ENCODE measurements at regions not wholly inside any gene's neighbourhood (a gene's known extent, or its start where the extent isn't known, plus 50 kb on each side); places are given as distances from the start of the nearest gene placed in this dataset.

DNA sequence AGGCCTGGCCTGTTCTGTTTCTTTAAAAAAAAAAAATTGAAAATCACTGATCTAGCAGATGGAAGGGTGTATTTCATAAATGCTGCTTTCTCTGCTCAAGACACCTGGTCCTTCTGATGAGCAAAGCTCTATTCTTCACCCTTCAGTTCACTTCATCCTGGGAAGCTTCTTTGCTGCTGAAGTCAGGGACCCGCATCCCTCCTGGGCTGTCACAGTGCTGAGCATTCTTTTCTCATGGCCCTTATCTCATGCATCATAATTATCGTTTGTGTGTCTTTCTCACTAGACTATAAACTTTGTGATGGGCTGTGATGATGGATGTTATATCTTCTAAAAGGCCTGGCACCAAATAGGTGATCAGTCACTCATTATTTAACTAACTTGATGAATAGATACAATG, 461.0 kb downstream of the GADD45G start:
- TF ChIP-seq, protein P1, sequence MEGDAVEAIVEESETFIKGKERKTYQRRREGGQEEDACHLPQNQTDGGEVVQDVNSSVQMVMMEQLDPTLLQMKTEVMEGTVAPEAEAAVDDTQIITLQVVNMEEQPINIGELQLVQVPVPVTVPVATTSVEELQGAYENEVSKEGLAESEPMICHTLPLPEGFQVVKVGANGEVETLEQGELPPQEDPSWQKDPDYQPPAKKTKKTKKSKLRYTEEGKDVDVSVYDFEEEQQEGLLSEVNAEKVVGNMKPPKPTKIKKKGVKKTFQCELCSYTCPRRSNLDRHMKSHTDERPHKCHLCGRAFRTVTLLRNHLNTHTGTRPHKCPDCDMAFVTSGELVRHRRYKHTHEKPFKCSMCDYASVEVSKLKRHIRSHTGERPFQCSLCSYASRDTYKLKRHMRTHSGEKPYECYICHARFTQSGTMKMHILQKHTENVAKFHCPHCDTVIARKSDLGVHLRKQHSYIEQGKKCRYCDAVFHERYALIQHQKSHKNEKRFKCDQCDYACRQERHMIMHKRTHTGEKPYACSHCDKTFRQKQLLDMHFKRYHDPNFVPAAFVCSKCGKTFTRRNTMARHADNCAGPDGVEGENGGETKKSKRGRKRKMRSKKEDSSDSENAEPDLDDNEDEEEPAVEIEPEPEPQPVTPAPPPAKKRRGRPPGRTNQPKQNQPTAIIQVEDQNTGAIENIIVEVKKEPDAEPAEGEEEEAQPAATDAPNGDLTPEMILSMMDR (IDR thresholded peaks at IDR 0.05): no peak

- TF ChIP-seq, protein P1 (IDR thresholded peaks at IDR 0.05): no peak
Measured at GRCh38 chr9:90069085-90069484, 464.3 kb downstream of the GADD45G start.

DNA sequence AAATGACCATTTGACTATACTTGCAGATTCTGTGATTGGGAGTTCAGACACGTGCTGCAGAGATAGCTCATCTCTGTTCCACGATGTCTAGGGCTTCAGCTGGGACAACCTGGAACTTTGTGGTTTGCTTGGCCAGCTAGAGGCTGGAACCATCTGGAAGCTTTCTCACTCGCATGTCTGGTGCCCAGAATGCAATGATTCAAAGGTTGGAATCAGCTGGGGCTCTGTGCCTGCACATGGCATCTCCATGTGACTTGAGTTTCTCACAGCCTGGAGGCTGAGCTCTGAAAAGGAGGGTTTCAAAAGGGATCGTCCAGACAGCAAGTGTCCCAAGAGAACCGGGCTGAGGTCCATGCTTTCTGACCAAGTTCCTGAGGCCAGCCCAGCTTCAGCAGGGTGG, 465.2 kb downstream of the GADD45G start:
- TF ChIP-seq, protein P1 (IDR thresholded peaks at IDR 0.05): no peak

DNA sequence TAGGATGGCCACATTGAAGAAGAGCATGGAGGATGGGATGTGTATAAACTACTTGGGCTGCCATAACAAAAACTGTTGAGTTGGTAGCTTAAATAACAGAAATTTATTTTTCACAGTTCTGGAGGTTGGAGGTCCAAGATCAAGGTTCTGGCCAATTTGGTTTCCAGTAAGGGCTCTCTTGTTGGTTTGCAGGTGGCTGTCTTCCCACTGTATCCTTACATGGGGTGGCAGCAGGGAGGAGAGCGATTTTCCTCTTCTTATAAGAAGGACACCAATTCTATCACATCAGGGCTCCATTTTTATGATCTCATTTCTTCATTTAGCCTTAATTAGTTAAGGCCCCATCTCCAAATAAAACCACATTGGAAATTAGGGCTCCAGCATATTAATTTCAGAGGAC, 465.7 kb downstream of the GADD45G start:
- TF ChIP-seq, protein P1 (IDR thresholded peaks at IDR 0.05): no peak

DNA sequence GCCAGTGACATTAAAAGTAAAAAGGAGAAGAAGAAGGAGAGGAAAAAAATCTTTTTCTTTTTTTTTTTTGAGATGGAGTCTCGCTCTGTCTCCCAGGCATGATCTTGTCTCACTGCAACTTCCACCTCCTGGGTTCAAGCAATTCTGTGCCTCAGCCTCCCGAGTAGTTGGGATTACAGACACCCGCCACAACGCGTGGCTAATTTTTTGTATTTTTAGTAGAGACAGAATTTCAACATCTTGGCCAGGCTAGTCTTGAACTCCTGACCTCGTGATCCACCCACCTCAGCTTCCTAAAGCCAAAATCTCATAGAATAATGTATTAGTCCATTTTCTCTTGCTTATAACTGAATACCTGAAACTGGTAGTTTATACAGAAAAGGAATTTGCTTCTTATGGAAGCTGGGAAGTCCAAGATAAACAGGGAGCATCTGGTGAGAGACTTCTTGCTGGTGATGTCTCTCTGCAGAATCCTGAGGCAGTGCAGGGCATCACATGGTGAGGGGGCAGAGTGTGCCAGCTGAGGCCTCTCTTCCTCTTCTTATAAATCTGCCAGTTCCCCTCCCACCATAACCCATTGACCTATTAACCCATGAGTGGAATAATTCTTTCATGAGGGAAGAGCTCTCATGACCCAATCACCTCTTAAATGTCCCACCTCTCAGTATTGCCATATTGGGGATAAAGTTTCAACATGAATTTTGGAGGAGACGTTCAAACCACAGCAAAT, 466.3 kb downstream of the GADD45G start:
- TF ChIP-seq, protein P1 (IDR thresholded peaks at IDR 0.05): no peak

DNA sequence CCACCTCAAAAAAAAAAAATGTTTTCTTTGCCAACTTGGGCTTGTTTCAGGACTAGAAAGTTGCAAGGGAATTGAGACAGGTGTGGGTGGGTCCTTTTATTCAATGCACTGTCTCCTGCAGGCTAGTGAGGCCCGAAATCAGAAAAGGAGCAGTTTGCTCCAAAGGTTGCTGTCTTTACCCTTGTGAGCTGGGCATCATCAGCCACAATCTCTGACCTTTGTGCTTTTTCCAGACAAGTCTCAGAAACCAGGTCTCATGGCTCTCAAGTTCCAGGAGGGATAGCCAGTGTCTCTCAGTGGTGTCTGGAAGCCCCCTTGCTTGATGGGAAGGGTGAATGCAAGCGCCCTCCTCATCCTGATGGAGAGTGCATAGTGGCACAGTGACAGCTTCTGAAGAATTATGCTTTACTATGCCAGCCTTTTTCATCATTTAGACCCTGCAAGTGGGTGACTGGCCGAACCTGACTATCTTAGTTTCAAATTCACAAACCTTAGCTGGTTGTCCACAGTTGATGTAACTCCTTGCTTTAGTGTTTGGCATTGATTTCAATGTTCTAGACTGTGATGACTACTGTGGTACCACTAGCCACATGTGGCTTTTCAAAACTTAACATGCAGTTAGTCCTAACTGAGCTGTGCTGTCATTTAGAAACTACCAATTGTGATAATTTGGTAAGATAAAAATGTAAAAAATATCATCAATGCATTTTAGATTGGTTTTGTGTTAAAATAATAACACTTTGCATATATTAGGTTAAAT, 468.6 kb downstream of the GADD45G start:
- TF ChIP-seq, protein P1 (IDR thresholded peaks at IDR 0.05): no peak

DNA sequence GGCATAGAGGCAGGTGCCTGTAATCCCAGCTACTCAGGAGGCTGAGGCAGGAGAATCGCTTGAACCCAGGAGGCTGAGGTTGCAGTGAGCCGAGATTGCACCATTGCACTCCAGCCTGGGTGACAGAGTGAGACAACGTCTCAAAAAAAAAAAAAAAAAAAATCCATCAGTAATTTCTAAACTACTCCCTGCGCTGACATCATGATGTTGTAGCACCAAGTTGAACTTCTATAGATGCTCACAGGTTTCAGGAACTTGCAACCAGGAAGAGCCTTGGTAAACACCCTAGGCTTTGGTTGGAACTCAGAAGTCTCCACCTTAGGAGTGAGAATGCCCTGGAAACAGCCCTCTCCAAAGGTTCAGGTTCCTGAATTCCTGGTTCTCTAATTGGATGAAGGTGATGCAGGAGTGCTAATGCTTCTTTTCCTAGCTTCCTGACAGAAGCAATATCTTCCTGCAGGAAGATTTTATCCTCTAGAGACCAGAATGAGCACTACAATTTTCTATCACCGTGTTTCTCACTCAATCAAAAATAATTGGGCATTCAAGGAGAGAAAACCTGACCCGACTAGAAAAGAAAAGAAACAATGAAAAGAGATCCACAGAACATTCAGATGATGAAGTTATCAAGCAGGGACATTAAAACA, 469.6 kb downstream of the GADD45G start:
- TF ChIP-seq, protein P1 (IDR thresholded peaks at IDR 0.05): no peak
